GM12878 (cell line): ENCODE measurements at regions not wholly inside any gene's neighbourhood (a gene's known extent, or its start where the extent isn't known, plus 50 kb on each side); places are given as distances from the start of the nearest gene placed in this dataset.

Experiments
- ATAC-seq: fragments of 200-7000 bp; cut with Tn5 transposase; 3 replicates; pipeline ENCODE4 v1.9.1; 2020; ENCODE audit warnings: mild to moderate bottlenecking, moderate library complexity
- BruUV-seq: library from RNA; stranded (reverse); fragments of 400-500 nt; replicated peaks from 2 replicates; lab custom pipeline; 2021; lab: Mats Ljungman, UMichigan
- CTCF ChIA-PET: fragments of 300-600 bp; sonication (Branson Sonifier 250); formaldehyde crosslinking; extraction: SDS; loops from one replicate; lab custom pipeline; 2021; ENCODE audit warnings: inconsistent platforms; lab: Yijun Ruan, JAX
- POLR2A ChIA-PET: fragments of 350-600 bp; formaldehyde crosslinking; extraction: SDS; loops from one replicate; lab custom pipeline; 2021; ENCODE audit warnings: inconsistent platforms; lab: Charles Lee
- RAD21 ChIA-PET: fragments of 300-600 bp; sonication (Branson Sonifier 250); formaldehyde crosslinking; loops from one replicate; lab custom pipeline; 2023; ENCODE audit warnings: antibody characterized with exemption; ENCODE audit not compliant: unreplicated experiment; lab: Charles Lee
- SMC1A ChIA-PET: fragments of 300-600 bp; sonication (Branson Sonifier 250); formaldehyde crosslinking; loops from one replicate; lab custom pipeline; 2023; ENCODE audit not compliant: unreplicated experiment, uncharacterized antibody; lab: Charles Lee
- DNase-seq: peaks from one replicate; pipeline ENCODE4 v3.0.0-alpha.2; 2011; ENCODE audit warnings: low read depth, low spot score
- FAIRE-seq: peaks from 3 replicates; lab custom pipeline; 2011; peaks lifted over from hg19 to GRCh38; lab: Jason Lieb, UNC
- H2AFZ ChIP-seq: 2 replicates; pipeline ENCODE4 v1.6.0; 2011; ENCODE audit warnings: low read depth, low read length, control low read depth; ENCODE audit not compliant: control insufficient read depth
- H3K27ac ChIP-seq: 2 replicates; pipeline ENCODE4 v1.5.1; 2011; ENCODE audit warnings: control low read depth; ENCODE audit not compliant: control insufficient read depth, insufficient read depth
- H3K27me3 ChIP-seq, 2 experiments: replicated peaks in 1 of 2; 2 replicates each; pipeline versions ENCODE4 v1.6.0 to v1.6.1; 2011; ENCODE audit warnings: low read length in 1 of 2; ENCODE audit not compliant: control insufficient read depth in 2 of 2, insufficient read depth in 2 of 2
- H3K36me3 ChIP-seq, 2 experiments: 2 replicates each; pipeline ENCODE4 v1.5.1; 2011; ENCODE audit warnings: low read length in 1 of 2; ENCODE audit not compliant: control insufficient read depth in 2 of 2, insufficient read depth in 2 of 2
- H3K4me1 ChIP-seq: 2 replicates; pipeline ENCODE4 v1.6.1; 2011; ENCODE audit warnings: mild to moderate bottlenecking, low read length, moderate library complexity, mixed read lengths; ENCODE audit not compliant: control insufficient read depth, insufficient read depth
- H3K4me2 ChIP-seq: 2 replicates; pipeline ENCODE4 v1.6.0; 2011; ENCODE audit warnings: control low read depth; ENCODE audit not compliant: control insufficient read depth, insufficient read depth
- H3K4me3 ChIP-seq: fragments of 200-600 bp; sonication (generic); 2 replicates; pipeline ENCODE4 v1.5.1; 2016
- H3K79me2 ChIP-seq: 2 replicates; pipeline ENCODE4 v1.6.0; 2011; ENCODE audit warnings: low read length; ENCODE audit not compliant: control insufficient read depth, insufficient read depth
- H3K9ac ChIP-seq: 2 replicates; pipeline ENCODE4 v1.8.0; 2011; ENCODE audit warnings: low read length, control low read depth, mixed read lengths; ENCODE audit not compliant: control insufficient read depth, insufficient read depth
- H3K9me3 ChIP-seq: replicated peaks from 3 replicates; pipeline ENCODE4 v1.5.1; 2011; ENCODE audit warnings: mild to moderate bottlenecking, low read length; ENCODE audit not compliant: control insufficient read depth, insufficient read depth
- H4K20me1 ChIP-seq: 2 replicates; pipeline ENCODE4 v1.6.0; 2011; ENCODE audit not compliant: control insufficient read depth, insufficient read depth
- ELK1 ChIP-seq: IDR thresholded peaks from 2 replicates; pipeline ENCODE4 v1.6.1; 2012; ENCODE audit warnings: low read depth, low read length, improper control_type of control experiment
- EZH2 ChIP-seq: IDR thresholded peaks from 2 replicates; pipeline ENCODE4 v1.6.1; 2012; ENCODE audit warnings: low read depth, mild to moderate bottlenecking, control low read depth, inconsistent platforms, low read length, borderline replicate concordance; ENCODE audit not compliant: control insufficient read depth
- HDAC6 ChIP-seq: fragments of 200-600 bp; sonication (generic); IDR thresholded peaks from one replicate; pipeline ENCODE4 v1.8.0; 2017; ENCODE audit warnings: antibody characterized with exemption; ENCODE audit not compliant: unreplicated experiment
- JUNB ChIP-seq: IDR thresholded peaks from 2 replicates; pipeline ENCODE4 v1.6.1; 2016; ENCODE audit warnings: antibody characterized with exemption, mild to moderate bottlenecking
- KAT2A ChIP-seq: conservative IDR thresholded peaks from 2 replicates; pipeline ENCODE4 v1.6.1; 2011; ENCODE audit warnings: low read depth, low read length; ENCODE audit not compliant: control insufficient read depth
- MYB ChIP-seq: fragments of 150-350 bp; IDR thresholded peaks from 2 replicates; pipeline ENCODE4 v1.6.1; 2014; ENCODE audit warnings: mild to moderate bottlenecking, low read depth, low read length, borderline replicate concordance
- MYC ChIP-seq: IDR thresholded peaks from 2 replicates; pipeline ENCODE4 v1.6.1; 2011; ENCODE audit warnings: mild to moderate bottlenecking, low read length, moderate library complexity, inconsistent platforms; ENCODE audit not compliant: insufficient read depth, insufficient replicate concordance, insufficient read length, severe bottlenecking
- NFIC ChIP-seq: IDR thresholded peaks from 2 replicates; pipeline ENCODE4 v1.6.1; 2012; ENCODE audit warnings: low read depth, mild to moderate bottlenecking, inconsistent platforms, low read length, moderate library complexity
- PRDM15 ChIP-seq: fragments of 450-650 bp; formaldehyde crosslinking; IDR thresholded peaks from 2 replicates; pipeline ENCODE4 v1.4.0; 2020; ENCODE audit warnings: mild to moderate bottlenecking, moderate library complexity
- SREBF1 ChIP-seq: IDR thresholded peaks from 2 replicates; pipeline ENCODE4 v1.6.1; 2012; ENCODE audit warnings: mild to moderate bottlenecking, low read length
- YBX1 ChIP-seq: fragments of 450-650 bp; IDR thresholded peaks from 2 replicates; pipeline ENCODE4 v1.6.1; 2016; ENCODE audit warnings: antibody characterized with exemption
- YY1 ChIP-seq: IDR thresholded peaks from 2 replicates; pipeline ENCODE4 v1.6.1; 2011; ENCODE audit warnings: low read depth, mild to moderate bottlenecking, low read length
- ZBED1 ChIP-seq: IDR thresholded peaks from 2 replicates; pipeline ENCODE4 v1.6.1; 2016; ENCODE audit warnings: borderline replicate concordance
- WGBS: methylation state at CpG from one replicate; pipeline ENCODE4 v1.1.6; 2016; ENCODE audit warnings: low lambda C conversion rate; ENCODE audit not compliant: insufficient replicate concordance, insufficient coverage; ENCODE audit errors: missing lambda C conversion rate; 5-methylcytosine and 5-hydroxymethylcytosine counted together
- in situ Hi-C: fragments of 300-500 bp; cut with MboI; formaldehyde crosslinking; loops from 9 replicates; pipeline ENCODE4 v1.14.3; 2018; ENCODE audit warnings: mixed read lengths
- intact Hi-C: fragments of 100-400 bp; cut with micrococcal nuclease; formaldehyde crosslinking; loops from one replicate; pipeline ENCODE4 v1.14.2; 2022; ENCODE audit not compliant: unreplicated experiment
- TF ChIP-seq, protein P1 (sequence below): fragments of 450-650 bp; IDR thresholded peaks from 2 replicates; pipeline ENCODE4 v1.6.1; 2017; ENCODE audit warnings: antibody characterized with exemption, mild to moderate bottlenecking, moderate library complexity
- TF ChIP-seq, protein P2 (sequence below): IDR thresholded peaks from 2 replicates; pipeline ENCODE4 v1.6.1; 2012; ENCODE audit warnings: low read length, inconsistent platforms

DNA sequence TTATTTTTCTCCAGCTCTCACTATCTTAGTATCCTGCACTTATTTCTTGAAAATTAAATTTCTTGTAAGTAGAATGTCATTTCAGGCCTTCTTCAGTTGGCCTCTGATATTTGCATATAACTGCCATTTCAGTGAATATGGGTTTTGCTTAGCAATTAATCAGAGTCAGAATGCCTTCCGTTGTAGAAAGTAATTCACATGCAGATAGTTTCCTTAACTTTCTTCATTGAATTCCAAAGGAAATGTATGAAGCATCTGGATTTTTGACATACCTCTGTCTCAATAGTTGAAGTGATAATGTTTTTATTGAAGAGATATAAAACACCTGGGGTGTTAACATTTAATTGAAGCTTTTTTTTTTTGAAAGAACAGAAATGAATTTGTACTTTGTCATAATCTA is 914.1 kb upstream of the NXPH2 start (continued):
- TF ChIP-seq SREBF1 (no peak), YY1 (no peak)

DNA sequence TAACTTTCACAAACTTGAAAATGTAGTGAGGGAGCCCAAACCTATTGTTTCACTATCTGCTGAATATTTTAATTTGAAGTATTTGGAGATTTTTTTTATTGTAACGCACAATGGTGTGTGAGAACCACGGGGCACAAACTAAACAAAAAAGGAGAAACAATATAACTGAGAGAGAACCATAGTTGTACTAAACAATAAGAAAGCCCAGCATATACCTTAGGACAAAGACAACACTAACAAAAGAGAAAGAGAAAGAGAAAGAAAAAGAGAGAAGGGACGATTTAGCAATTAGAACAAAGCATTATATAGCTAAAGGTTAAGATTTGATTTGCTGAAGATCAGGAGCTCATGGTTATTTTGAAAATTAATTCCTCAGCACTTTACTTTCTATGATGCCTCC is 906.0 kb upstream of the NXPH2 start:
- FAIRE-seq (no peak), DNase-seq (no peak), ATAC-seq (no peak)
- H3K9ac ChIP-seq: no peak overlapping the region
- no peaks in the 10 kb centered on the region for H3K4me1 ChIP-seq
- BruUV-seq: no TSS peak
- SMC1A ChIA-PET: no interaction called here
- H3K4me3 ChIP-seq: no peak overlapping the region
- no peaks in the 10 kb centered on the region for H3K9me3 ChIP-seq
- no peaks in the 10 kb centered on the region; a peak in 1 of 4 replicates for H3K36me3 ChIP-seq
- no peaks in the 10 kb centered on the region for H4K20me1 ChIP-seq
- intact Hi-C loops: no loop called here
- CTCF ChIA-PET: no interaction called here
- POLR2A ChIA-PET: no interaction called here
- H2AFZ ChIP-seq: no peak overlapping the region
- H3K4me2 ChIP-seq: no peak overlapping the region
- WGBS: 28% methylated on average over 3 of the region's 3 CpGs
- in situ Hi-C loops: no loop called here
- no peaks in the 10 kb centered on the region for H3K27me3 ChIP-seq
- H3K27ac ChIP-seq: no peak overlapping the region
- RAD21 ChIA-PET: no interaction called here
- no peaks in the 10 kb centered on the region for H3K79me2 ChIP-seq
- TF ChIP-seq YBX1: no peak
- no peak for TF ChIP-seq PRDM15 (CRISPR knock-in tag)
- TF ChIP-seq ZBED1: no peak
- no peak for TF ChIP-seq HDAC6
- TF ChIP-seq JUNB: no peak
- TF ChIP-seq, protein P1, sequence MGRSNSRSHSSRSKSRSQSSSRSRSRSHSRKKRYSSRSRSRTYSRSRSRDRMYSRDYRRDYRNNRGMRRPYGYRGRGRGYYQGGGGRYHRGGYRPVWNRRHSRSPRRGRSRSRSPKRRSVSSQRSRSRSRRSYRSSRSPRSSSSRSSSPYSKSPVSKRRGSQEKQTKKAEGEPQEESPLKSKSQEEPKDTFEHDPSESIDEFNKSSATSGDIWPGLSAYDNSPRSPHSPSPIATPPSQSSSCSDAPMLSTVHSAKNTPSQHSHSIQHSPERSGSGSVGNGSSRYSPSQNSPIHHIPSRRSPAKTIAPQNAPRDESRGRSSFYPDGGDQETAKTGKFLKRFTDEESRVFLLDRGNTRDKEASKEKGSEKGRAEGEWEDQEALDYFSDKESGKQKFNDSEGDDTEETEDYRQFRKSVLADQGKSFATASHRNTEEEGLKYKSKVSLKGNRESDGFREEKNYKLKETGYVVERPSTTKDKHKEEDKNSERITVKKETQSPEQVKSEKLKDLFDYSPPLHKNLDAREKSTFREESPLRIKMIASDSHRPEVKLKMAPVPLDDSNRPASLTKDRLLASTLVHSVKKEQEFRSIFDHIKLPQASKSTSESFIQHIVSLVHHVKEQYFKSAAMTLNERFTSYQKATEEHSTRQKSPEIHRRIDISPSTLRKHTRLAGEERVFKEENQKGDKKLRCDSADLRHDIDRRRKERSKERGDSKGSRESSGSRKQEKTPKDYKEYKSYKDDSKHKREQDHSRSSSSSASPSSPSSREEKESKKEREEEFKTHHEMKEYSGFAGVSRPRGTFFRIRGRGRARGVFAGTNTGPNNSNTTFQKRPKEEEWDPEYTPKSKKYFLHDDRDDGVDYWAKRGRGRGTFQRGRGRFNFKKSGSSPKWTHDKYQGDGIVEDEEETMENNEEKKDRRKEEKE: no peak
- no peak for TF ChIP-seq MYB
- no peak for TF ChIP-seq KAT2A
- TF ChIP-seq, protein P2, sequence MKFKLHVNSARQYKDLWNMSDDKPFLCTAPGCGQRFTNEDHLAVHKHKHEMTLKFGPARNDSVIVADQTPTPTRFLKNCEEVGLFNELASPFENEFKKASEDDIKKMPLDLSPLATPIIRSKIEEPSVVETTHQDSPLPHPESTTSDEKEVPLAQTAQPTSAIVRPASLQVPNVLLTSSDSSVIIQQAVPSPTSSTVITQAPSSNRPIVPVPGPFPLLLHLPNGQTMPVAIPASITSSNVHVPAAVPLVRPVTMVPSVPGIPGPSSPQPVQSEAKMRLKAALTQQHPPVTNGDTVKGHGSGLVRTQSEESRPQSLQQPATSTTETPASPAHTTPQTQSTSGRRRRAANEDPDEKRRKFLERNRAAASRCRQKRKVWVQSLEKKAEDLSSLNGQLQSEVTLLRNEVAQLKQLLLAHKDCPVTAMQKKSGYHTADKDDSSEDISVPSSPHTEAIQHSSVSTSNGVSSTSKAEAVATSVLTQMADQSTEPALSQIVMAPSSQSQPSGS: no peak
- no peak for TF ChIP-seq NFIC
- no peak for TF ChIP-seq EZH2
- no peak for TF ChIP-seq ELK1
- no peak for TF ChIP-seq MYC
